Epithelial cell of esophagus (primary cell): ENCODE measurements at regions not wholly inside any gene's neighbourhood (a gene's known extent, or its start where the extent isn't known, plus 50 kb on each side); places are given as distances from the start of the nearest gene placed in this dataset.
"Not testable (repeated sequence)": the region's sequence is repeated elsewhere in the genome, so short reads cannot be mapped to it uniquely, and the experiment has no call there.

ENCODE experiments used
- DNase-seq: peaks from one replicate; pipeline ENCODE4 v3.0.0; 2010; ENCODE audit warnings: low read depth
- H3K4me3 ChIP-seq: 2 replicates; pipeline ENCODE4 v1.5.1; 2011; ENCODE audit warnings: mild to moderate bottlenecking, low read length, control low read depth
- TF ChIP-seq, protein P1 (sequence below): IDR thresholded peaks from 2 replicates; pipeline ENCODE4 v1.5.1; 2011; ENCODE audit warnings: low read depth, mild to moderate bottlenecking, low read length, control low read depth, inconsistent platforms; ENCODE audit not compliant: insufficient read depth; ENCODE audit errors: missing control alignments

DNA sequence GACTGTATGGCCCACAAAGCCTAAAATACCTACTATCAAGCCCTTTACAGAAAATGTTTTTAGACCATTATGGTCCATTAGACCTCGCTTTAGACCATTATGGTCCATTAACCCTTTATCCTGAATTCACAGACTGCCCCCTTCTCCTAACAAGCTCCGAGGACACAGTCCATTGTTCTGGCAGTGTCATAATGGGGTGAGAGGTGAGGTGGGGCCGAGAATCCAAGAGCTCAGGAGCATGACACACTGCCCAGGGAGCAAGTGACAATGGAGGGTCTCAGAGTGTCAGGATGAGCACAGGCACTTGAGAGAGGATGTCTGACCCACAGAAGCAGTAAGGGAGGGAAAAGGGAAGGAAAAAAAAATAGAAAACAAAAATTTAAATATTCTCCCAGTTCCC lies 212.4 kb upstream of the NT5E start:
- TF ChIP-seq, protein P1, sequence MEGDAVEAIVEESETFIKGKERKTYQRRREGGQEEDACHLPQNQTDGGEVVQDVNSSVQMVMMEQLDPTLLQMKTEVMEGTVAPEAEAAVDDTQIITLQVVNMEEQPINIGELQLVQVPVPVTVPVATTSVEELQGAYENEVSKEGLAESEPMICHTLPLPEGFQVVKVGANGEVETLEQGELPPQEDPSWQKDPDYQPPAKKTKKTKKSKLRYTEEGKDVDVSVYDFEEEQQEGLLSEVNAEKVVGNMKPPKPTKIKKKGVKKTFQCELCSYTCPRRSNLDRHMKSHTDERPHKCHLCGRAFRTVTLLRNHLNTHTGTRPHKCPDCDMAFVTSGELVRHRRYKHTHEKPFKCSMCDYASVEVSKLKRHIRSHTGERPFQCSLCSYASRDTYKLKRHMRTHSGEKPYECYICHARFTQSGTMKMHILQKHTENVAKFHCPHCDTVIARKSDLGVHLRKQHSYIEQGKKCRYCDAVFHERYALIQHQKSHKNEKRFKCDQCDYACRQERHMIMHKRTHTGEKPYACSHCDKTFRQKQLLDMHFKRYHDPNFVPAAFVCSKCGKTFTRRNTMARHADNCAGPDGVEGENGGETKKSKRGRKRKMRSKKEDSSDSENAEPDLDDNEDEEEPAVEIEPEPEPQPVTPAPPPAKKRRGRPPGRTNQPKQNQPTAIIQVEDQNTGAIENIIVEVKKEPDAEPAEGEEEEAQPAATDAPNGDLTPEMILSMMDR, result no peak
- H3K4me3 ChIP-seq, result no peak overlapping the region
- DNase-seq, result no peak

DNA sequence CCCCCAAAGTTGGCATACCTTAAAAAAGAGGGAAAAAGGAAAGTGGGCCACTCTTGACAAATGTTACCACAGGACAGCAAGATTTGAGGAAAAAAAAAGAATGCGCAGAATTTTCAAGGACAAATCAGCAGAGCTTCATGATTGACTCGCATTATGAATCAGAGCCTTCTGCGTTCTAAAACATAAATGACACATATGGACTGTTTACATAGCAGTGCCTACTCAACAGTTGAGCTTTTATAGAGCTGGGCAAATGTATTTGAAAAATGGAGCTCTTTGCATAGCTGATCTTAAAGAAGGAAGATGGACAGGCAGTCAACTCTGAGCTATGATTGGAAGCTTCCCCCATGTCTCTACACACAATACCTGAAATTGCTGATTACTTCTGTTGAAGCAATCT lies 213.2 kb upstream of the NT5E start:
- TF ChIP-seq, protein P1, result no peak
- DNase-seq, result peak; percentile 25
- H3K4me3 ChIP-seq, result no peak overlapping the region

DNA sequence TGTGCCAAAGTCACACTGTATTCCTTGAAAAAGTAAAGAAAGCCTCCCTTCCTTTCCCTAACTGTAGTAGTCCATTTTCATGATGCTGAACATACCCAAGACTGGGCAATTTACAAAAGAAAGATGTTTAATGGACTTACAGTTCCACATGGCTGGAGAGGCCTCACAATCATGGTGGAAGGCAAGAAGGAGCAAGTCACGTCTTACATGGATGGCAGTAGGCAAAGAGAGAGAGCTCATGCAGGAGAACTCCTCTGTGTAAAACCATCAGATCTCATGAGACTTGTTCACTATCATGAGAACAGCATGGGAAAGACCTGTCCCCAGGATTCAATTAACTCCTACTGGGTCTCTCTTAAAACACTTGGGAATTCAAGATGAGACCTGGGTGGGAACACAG lies 222.5 kb upstream of the NT5E start:
- H3K4me3 ChIP-seq, DNase-seq: not testable (repeated sequence)

DNA sequence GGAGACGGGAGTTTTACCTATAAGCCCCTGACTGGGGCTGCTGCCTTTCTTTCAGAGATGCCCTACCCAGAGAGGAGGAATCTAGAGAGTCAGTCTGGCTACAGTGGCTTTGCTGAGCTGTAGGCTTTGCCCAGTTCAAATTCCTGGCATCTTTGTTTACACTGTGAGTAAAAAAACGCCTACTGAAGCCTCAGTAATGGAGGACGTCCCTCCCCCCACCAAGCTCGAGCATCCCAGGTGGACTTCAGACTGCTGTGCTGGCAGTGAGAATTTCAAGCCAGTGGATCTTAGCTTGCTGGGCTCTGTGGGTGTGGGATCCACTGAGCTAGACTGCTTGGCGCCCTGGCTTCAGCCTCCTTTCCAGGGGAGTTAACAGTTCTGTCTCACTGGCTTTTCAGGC lies 237.1 kb upstream of the NT5E start:
- DNase-seq, H3K4me3 ChIP-seq: not testable (repeated sequence)

DNA sequence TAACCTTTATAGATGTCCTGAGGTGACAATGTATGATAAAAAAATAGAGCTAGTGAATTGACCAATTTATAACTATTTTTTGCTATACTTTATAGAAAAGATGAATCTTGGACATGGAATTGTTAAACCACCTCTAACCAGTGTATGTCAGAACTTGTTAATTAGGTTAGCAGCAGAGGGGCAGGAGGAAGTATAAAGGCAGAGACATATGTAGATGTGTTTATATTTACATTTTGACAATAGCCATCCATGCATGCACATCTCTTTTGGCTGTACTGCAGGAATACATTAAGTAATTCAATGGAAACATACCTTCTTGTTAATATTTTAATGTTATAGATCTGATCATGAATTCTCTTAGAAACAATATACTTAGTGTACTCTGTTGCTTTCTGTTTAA lies 254.6 kb upstream of the NT5E start:
- no peak overlapping the region for H3K4me3 ChIP-seq
- TF ChIP-seq, protein P1, result no peak
- no peak for DNase-seq

DNA sequence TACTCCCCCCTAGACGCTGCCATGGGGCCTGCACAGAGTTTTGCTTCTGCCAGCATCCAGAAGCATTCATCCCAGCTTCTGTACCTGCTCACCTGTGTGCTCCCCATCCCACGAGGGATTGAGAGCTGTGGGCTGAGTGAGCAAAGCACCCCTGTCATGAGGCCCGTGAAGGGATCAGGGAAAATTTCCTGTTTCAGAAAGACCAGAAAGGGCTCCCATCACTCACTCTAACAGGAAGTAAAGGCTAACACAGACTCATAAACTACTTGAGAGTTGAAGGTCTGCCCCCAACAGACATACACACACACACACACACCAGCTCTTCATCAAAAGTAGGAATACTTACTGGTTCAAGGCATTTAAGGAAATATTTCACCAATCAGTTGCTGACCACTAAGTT lies 256.5 kb upstream of the NT5E start:
- no peak overlapping the region for H3K4me3 ChIP-seq
- DNase-seq, result no peak
- TF ChIP-seq, protein P1, result no peak

DNA sequence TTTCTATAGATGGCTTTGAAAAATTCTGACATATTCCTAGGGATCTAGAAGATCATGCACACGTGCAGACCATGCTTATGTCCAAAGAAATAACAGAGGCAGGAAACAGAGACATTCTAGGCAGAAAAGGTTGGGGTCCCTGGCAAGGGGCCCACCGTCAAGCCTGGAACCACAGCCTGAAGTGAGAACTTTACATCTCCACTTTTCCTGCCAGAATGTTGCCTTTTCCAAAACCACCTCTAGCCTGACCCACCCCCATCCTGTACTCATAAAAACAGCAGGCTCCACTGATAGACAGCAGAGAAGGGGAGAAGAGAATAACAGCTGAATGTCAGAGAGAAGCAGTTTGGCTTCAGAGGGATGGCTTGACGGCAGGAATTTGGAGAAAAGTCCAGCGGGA lies 257.3 kb upstream of the NT5E start:
- no peak for DNase-seq
- TF ChIP-seq, protein P1, result no peak
- no peak overlapping the region for H3K4me3 ChIP-seq

DNA sequence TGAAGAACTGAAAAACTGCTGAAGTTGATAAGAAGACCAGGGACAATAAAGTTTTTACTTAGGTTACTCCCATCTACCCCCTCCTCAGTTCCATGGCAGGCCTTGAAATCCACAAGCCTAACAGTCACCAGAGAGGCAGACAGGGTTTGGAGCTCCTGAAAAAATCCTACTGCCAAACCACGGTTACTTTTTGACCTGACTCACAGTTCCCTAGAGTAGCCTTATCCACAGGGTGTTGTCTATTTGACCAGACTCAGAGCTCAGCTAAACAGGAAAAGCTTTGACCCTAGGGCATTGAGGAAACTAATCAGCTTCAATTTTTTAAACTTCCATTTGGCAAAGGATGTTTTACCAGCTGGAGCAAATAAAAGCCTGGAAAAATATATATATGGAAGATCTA lies 257.7 kb upstream of the NT5E start:
- DNase-seq, result no peak
- TF ChIP-seq, protein P1, result no peak
- H3K4me3 ChIP-seq, result no peak overlapping the region
